HUES48 (cell line): ENCODE measurements at regions not wholly inside any gene's neighbourhood (a gene's known extent, or its start where the extent isn't known, plus 50 kb on each side); places are given as distances from the start of the nearest gene placed in this dataset.
"Not testable (repeated sequence)": the region's sequence is repeated elsewhere in the genome, so short reads cannot be mapped to it uniquely, and the experiment has no call there.

ENCODE experiments used
- H3K27ac ChIP-seq: one replicate; pipeline ENCODE4 v1.7.0; 2013; ENCODE audit warnings: low read depth, low read length, inconsistent platforms
- H3K27me3 ChIP-seq: 2 replicates; pipeline ENCODE4 v1.6.1; 2013; ENCODE audit warnings: mild to moderate bottlenecking, low read length; ENCODE audit not compliant: control insufficient read depth, insufficient read depth
- H3K36me3 ChIP-seq: 2 replicates; pipeline ENCODE4 v1.6.1; 2013; ENCODE audit warnings: low read length; ENCODE audit not compliant: control insufficient read depth, insufficient read depth
- H3K4me1 ChIP-seq: 2 replicates; pipeline ENCODE4 v1.6.1; 2013; ENCODE audit warnings: mild to moderate bottlenecking, low read length; ENCODE audit not compliant: control insufficient read depth, insufficient read depth
- H3K4me3 ChIP-seq: 2 replicates; pipeline ENCODE4 v1.5.1; 2013; ENCODE audit warnings: mild to moderate bottlenecking, low read depth, low read length
- H3K9ac ChIP-seq: 2 replicates; pipeline ENCODE4 v1.6.1; 2013; ENCODE audit warnings: mild to moderate bottlenecking, low read depth, low read length, moderate library complexity
- H3K9me3 ChIP-seq: 2 replicates; pipeline ENCODE4 v1.6.1; 2013; ENCODE audit warnings: low read length; ENCODE audit not compliant: control insufficient read depth, insufficient read depth

GRCh38 chr5:176061269-176061622 is 93.1 kb upstream of the THOC3 start:
- H3K27ac ChIP-seq, H3K4me3 ChIP-seq, H3K27me3 ChIP-seq: not testable (repeated sequence)

GRCh38 chr5:176061660-176062059 is 93.5 kb upstream of the THOC3 start:
- H3K27me3 ChIP-seq, H3K27ac ChIP-seq, H3K4me1 ChIP-seq, H3K9ac ChIP-seq, H3K9me3 ChIP-seq, H3K4me3 ChIP-seq, H3K36me3 ChIP-seq: not testable (repeated sequence)

More at GRCh38 chr5:176061269-176061622, 93.1 kb upstream of the THOC3 start:
- not testable (repeated sequence) for H3K9ac ChIP-seq, H3K4me1 ChIP-seq, H3K9me3 ChIP-seq, H3K36me3 ChIP-seq

GRCh38 chr5:176066262-176066945 is 98.3 kb upstream of the THOC3 start:
- H3K27ac ChIP-seq, H3K27me3 ChIP-seq, H3K9ac ChIP-seq, H3K4me1 ChIP-seq, H3K36me3 ChIP-seq, H3K4me3 ChIP-seq, H3K9me3 ChIP-seq: not testable (repeated sequence)

DNA sequence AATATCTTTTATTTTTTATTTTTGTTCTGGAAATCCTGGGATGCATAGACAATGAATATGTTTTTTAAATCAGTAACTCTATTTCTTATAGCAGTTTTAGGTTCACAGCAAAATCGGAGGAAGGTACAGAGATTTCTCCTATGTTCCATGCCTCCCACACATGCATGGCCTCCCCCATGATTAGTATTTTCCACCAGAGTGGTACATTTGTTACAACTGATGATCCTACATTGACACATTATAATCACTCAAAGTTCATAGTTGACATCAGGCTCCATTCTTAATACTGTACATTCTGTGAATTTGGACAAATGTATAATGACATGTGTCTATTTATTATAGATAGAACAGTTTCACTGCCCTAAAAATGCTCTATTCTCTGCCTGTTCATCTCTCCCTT is 99.0 kb upstream of the THOC3 start:
- H3K27ac ChIP-seq, H3K36me3 ChIP-seq, H3K9ac ChIP-seq, H3K4me1 ChIP-seq, H3K27me3 ChIP-seq, H3K9me3 ChIP-seq, H3K4me3 ChIP-seq: not testable (repeated sequence)

GRCh38 chr5:176067948-176068347 is 99.8 kb upstream of the THOC3 start:
- H3K36me3 ChIP-seq, H3K27ac ChIP-seq, H3K27me3 ChIP-seq, H3K9ac ChIP-seq, H3K4me1 ChIP-seq, H3K9me3 ChIP-seq, H3K4me3 ChIP-seq: not testable (repeated sequence)

GRCh38 chr5:176073996-176074571 is 106.0 kb upstream of the THOC3 start:
- not testable (repeated sequence) for H3K36me3 ChIP-seq

DNA sequence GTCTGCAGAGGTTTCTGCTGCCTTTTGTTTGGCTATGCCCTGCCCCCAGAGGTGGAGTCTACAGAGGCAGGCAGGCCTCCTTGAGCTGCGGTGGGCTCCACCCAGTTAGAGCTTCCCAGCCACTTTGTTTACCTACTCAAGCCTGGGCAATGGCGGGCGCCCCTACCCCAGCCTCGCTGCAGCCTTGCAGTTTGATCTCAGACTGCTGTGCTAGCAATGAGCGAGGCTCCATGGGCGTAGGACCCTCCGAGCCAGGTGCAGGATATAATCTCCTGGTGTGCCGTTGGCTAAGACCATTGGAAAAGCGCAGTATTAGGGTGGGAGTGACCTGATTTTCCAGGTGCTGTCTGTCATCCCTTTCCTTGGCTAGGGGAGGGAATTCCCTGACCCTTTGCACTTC is 115.6 kb upstream of the THOC3 start:
- not testable (repeated sequence) for H3K4me1 ChIP-seq, H3K9ac ChIP-seq, H3K36me3 ChIP-seq, H3K27ac ChIP-seq, H3K9me3 ChIP-seq, H3K4me3 ChIP-seq, H3K27me3 ChIP-seq

More at GRCh38 chr5:176073996-176074571, 106.0 kb upstream of the THOC3 start:
- H3K4me3 ChIP-seq, H3K27me3 ChIP-seq, H3K27ac ChIP-seq, H3K9ac ChIP-seq, H3K4me1 ChIP-seq, H3K9me3 ChIP-seq: not testable (repeated sequence)

GRCh38 chr5:176103083-176103482 is 135.0 kb upstream of the THOC3 start:
- not testable (repeated sequence) for H3K36me3 ChIP-seq, H3K4me1 ChIP-seq, H3K4me3 ChIP-seq, H3K9me3 ChIP-seq, H3K9ac ChIP-seq, H3K27me3 ChIP-seq, H3K27ac ChIP-seq

DNA sequence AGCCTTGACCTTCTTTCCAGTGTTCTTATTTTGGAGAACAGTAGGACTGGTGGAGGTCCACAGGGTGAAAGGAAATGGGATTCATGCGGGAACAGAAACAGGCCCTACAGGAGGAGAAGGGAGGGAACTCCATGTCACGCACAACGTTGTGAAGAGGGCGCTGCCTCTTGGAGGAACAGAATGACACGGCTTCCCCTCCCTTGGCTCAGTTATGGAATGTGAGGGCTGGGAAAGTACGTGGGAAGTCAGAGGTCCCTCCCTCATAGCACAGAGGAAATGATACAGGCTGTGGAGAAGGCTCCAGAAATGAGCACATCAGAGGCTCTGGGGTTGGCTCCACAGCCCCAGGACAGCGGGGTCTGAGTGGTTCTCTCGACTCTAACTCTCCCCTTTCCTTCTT is 125.3 kb upstream of the SIMC1 start:
- not testable (repeated sequence) for H3K9me3 ChIP-seq, H3K9ac ChIP-seq, H3K4me3 ChIP-seq, H3K36me3 ChIP-seq, H3K27ac ChIP-seq, H3K27me3 ChIP-seq, H3K4me1 ChIP-seq

GRCh38 chr5:176113673-176114335 is 124.4 kb upstream of the SIMC1 start:
- not testable (repeated sequence) for H3K4me1 ChIP-seq, H3K9me3 ChIP-seq, H3K27ac ChIP-seq, H3K36me3 ChIP-seq, H3K27me3 ChIP-seq, H3K9ac ChIP-seq, H3K4me3 ChIP-seq

DNA sequence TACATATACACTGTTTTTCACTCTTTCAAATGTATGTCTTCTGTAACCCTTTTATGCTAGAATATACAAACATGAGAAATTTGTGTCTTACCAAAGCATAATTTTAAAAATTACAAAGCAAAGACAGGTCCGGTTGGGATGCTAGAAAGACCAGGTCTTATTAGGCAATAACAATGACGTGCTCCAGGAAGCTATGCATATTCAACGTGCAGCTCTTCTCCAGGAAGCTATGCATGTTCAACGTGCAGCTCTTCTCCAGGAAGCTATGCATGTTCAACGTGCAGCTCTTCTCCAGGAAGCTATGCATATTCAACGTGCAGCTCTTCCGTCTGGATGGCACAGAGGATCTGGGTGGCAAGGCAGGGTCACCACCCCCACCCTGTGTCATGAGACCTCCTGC is 123.4 kb upstream of the SIMC1 start:
- not testable (repeated sequence) for H3K27me3 ChIP-seq, H3K4me3 ChIP-seq, H3K27ac ChIP-seq, H3K9me3 ChIP-seq, H3K9ac ChIP-seq, H3K36me3 ChIP-seq, H3K4me1 ChIP-seq
